ENCODE measurements at regions not wholly inside any gene's neighbourhood (a gene's known extent, or its start where the extent isn't known, plus 50 kb on each side); places are given as distances from the start of the nearest gene placed in this dataset.

DNA sequence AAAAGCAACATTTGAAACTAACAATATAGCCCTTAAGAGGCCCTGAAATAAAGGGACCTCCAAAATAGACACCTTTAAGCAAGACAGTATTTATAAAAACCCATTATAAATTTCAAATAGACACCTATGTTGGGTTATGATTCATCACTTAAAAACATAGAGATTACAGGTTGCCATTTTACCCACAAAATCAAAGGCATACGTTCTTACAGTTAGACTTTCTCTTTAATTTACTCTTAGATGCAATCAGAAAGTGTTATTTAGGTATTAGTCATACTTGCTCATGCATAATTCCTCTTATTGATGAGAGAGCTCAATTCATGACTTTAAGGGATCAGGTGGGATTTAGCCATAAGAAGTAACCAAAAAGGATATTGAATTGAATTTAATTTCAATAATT lies 51.5 kb upstream of the TMEM200A start:
- TF ChIP-seq, protein P1, sequence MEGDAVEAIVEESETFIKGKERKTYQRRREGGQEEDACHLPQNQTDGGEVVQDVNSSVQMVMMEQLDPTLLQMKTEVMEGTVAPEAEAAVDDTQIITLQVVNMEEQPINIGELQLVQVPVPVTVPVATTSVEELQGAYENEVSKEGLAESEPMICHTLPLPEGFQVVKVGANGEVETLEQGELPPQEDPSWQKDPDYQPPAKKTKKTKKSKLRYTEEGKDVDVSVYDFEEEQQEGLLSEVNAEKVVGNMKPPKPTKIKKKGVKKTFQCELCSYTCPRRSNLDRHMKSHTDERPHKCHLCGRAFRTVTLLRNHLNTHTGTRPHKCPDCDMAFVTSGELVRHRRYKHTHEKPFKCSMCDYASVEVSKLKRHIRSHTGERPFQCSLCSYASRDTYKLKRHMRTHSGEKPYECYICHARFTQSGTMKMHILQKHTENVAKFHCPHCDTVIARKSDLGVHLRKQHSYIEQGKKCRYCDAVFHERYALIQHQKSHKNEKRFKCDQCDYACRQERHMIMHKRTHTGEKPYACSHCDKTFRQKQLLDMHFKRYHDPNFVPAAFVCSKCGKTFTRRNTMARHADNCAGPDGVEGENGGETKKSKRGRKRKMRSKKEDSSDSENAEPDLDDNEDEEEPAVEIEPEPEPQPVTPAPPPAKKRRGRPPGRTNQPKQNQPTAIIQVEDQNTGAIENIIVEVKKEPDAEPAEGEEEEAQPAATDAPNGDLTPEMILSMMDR (IDR thresholded peaks at IDR 0.05), result no peak
- H3K27ac Mint-ChIP-seq (ENCODE audit: unreplicated experiment), result no peak overlapping the region

DNA sequence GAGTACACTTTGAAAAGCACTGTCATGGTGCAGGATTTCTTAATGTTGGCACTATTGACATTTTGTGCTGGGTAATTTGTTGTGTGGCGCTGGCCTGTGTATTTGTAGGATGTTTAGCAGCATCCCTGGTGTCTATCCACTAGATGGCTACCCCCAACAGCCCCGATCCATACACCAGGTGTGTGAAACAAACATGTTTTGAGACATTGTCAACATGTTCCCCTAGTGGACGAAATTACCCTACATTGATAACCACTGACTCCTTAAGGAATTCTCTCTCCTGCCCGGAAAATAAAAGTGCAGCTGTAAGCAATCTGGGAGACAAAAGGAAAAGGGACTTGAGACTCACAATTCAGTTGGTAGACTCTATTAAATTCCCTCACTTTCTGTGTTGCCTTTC lies 52.6 kb upstream of the TMEM200A start:
- H3K36me3 Mint-ChIP-seq (ENCODE audit: low read depth), result no peaks in the 10 kb centered on the region
- no peak for DNase-seq (ENCODE audit: low spot score)
- no peaks in the 10 kb centered on the region for H3K4me1 Mint-ChIP-seq (ENCODE audit: low read depth)
- H3K27ac Mint-ChIP-seq (ENCODE audit: unreplicated experiment), result no peak overlapping the region
- no peak overlapping the region for H3K4me3 Mint-ChIP-seq (ENCODE audit: unreplicated experiment)
- no peaks in the 10 kb centered on the region for H3K9me3 Mint-ChIP-seq (ENCODE audit: low read depth)
- TF ChIP-seq, protein P1 (IDR thresholded peaks at IDR 0.05), result no peak
- no peaks in the 10 kb centered on the region for H3K27me3 Mint-ChIP-seq (ENCODE audit: low read depth)

More for the DNA sequence above, 51.5 kb upstream of the TMEM200A start:
- no peak overlapping the region for H3K4me3 Mint-ChIP-seq (ENCODE audit: unreplicated experiment)
- no peaks in the 10 kb centered on the region for H3K4me1 Mint-ChIP-seq (ENCODE audit: low read depth)
- H3K36me3 Mint-ChIP-seq (ENCODE audit: low read depth), result no peaks in the 10 kb centered on the region
- no peak for DNase-seq (ENCODE audit: low spot score)
- no peaks in the 10 kb centered on the region for H3K9me3 Mint-ChIP-seq (ENCODE audit: low read depth)
- H3K27me3 Mint-ChIP-seq (ENCODE audit: low read depth), result no peaks in the 10 kb centered on the region

DNA sequence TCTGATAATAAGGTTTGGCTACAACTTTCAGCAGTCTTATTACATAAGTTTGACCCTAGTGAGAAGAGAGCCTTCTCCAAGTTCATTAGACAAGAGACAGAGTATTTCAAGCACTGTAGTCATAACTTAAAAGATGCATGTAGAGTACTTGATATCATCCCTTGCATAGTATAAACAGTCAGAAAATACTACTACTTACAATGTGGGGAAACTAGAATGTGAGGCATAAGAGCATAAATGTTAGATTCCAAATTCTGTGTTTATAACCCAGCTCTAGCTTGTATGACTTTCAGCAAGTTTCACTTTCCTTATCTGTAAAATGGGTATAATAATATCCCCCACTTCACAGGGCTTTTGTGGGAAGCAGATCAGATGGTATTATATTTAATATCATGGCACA lies 56.8 kb upstream of the TMEM200A start:
- Mint-ChIP-seq H3K9me3 (ENCODE audit: low read depth) (no peaks in the 10 kb centered on the region), H3K4me3 (ENCODE audit: unreplicated experiment) (no peak overlapping the region), H3K4me1 (ENCODE audit: low read depth) (peaks cover 5% of the 10 kb centered on the region), H3K27ac (ENCODE audit: unreplicated experiment) (no peak overlapping the region), H3K36me3 (ENCODE audit: low read depth) (no peaks in the 10 kb centered on the region), H3K27me3 (ENCODE audit: low read depth) (no peaks in the 10 kb centered on the region)
- DNase-seq (ENCODE audit: low spot score), result no peak
- TF ChIP-seq, protein P1 (IDR thresholded peaks at IDR 0.05), result no peak

DNA sequence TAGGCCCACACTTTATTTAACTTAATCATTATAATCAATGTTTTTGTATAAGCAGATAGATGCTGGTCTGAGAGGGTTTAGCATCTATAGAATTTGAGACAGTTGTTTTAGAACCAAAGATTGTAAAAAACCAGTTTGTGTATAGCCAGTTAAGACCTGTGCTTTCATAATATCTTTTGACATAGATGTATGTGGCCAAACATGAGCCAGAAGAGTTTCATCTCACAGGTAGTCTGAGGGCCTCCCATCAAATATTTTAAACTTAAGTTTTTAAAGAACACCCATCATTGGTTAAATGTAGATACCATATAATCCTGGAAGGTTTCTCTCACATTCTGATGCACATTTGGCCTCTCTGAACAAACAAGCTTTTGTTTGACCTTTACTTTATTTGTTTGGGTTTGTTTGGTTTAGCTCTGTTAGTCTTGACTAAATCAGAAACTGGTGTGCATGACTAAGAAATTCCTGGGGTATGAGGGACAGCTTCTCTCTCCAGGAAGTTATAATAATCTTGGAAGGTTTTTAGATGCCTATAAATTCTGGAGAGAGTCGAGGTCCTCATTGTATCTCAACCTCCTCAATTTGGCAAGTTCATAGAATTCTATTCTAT lies 58.0 kb upstream of the TMEM200A start:
- Mint-ChIP-seq H3K27ac (ENCODE audit: unreplicated experiment) (no peak overlapping the region), H3K36me3 (ENCODE audit: low read depth) (no peaks in the 10 kb centered on the region), H3K27me3 (ENCODE audit: low read depth) (no peaks in the 10 kb centered on the region), H3K9me3 (ENCODE audit: low read depth) (no peaks in the 10 kb centered on the region), H3K4me1 (ENCODE audit: low read depth) (peaks cover 12% of the 10 kb centered on the region), H3K4me3 (ENCODE audit: unreplicated experiment) (no peak overlapping the region)
- TF ChIP-seq, protein P1 (IDR thresholded peaks at IDR 0.05), result no peak
- no peak for DNase-seq (ENCODE audit: low spot score)

DNA sequence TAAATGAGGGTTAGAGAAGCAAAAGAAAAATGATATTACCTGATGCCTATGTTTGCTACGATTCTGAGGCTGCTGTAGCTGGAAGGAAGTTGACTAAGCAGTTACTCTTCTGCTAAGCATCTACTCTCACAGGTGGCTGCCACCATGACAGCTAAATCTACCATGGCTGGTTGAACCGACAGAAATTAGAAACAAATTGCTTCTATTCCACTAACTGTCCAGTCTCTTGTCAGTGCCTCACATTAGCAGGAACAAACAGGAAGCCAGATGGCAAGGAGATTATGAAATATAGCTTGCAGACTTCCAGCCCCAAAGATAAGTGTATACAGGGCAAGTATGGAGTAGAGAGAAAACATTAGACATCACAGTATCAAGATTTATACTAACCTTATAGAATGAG lies 59.4 kb upstream of the TMEM200A start:
- H3K9me3 Mint-ChIP-seq (ENCODE audit: low read depth), result no peaks in the 10 kb centered on the region
- H3K4me1 Mint-ChIP-seq (ENCODE audit: low read depth), result peaks cover 12% of the 10 kb centered on the region
- no peak overlapping the region for H3K27ac Mint-ChIP-seq (ENCODE audit: unreplicated experiment)
- TF ChIP-seq, protein P1 (IDR thresholded peaks at IDR 0.05), result no peak
- H3K27me3 Mint-ChIP-seq (ENCODE audit: low read depth), result no peaks in the 10 kb centered on the region
- no peak for DNase-seq (ENCODE audit: low spot score)
- peaks cover 2% of the 10 kb centered on the region for H3K36me3 Mint-ChIP-seq (ENCODE audit: low read depth)
- H3K4me3 Mint-ChIP-seq (ENCODE audit: unreplicated experiment), result no peak overlapping the region

All from chondrocyte (in vitro differentiated cells).